IMR-90 (cell line): ENCODE measurements at regions not wholly inside any gene's neighbourhood (a gene's known extent, or its start where the extent isn't known, plus 50 kb on each side); places are given as distances from the start of the nearest gene placed in this dataset.

Experiments
- ATAC-seq: fragments of 200-7000 bp; cut with Tn5 transposase; 2 replicates; pipeline ENCODE4 v1.9.1; 2020; ENCODE audit warnings: low read depth, mild to moderate bottlenecking, moderate library complexity
- BruUV-seq: library from RNA; stranded (reverse); fragments of 400-500 nt; replicated peaks from 2 replicates; lab custom pipeline; 2021; lab: Mats Ljungman, UMichigan
- CTCF ChIA-PET: fragments of 300-600 bp; formaldehyde crosslinking; extraction: SDS; loops from one replicate; lab custom pipeline; 2021; ENCODE audit warnings: antibody characterized with exemption; lab: Yijun Ruan, JAX
- POLR2A ChIA-PET: fragments of 300-600 bp; sonication (Branson Sonifier 250); formaldehyde crosslinking; loops from one replicate; lab custom pipeline; 2022; ENCODE audit warnings: antibody characterized with exemption; ENCODE audit not compliant: unreplicated experiment; lab: Charles Lee
- DNase-seq: peaks from one replicate; pipeline ENCODE4 v3.0.0; 2013
- H2AFZ ChIP-seq: replicated peaks from 2 replicates; pipeline ENCODE3; 2013; ENCODE audit warnings: low read length, mild to moderate bottlenecking; ENCODE audit not compliant: poor library complexity
- H2AK5ac ChIP-seq: 2 replicates; pipeline ENCODE4 v1.6.1; 2013; ENCODE audit warnings: low read depth, low read length, inconsistent platforms
- H2AK9ac ChIP-seq: replicated peaks from 2 replicates; pipeline ENCODE3; 2013; ENCODE audit warnings: mild to moderate bottlenecking, low read depth, low read length, moderate library complexity; ENCODE audit not compliant: poor library complexity
- H2BK120ac ChIP-seq: 2 replicates; pipeline ENCODE4 v1.6.1; 2013; ENCODE audit warnings: low read depth, low read length, inconsistent platforms
- H2BK15ac ChIP-seq: 3 replicates; pipeline ENCODE4 v1.6.1; 2013; ENCODE audit warnings: low read depth, low read length, inconsistent platforms
- H2BK20ac ChIP-seq: 2 replicates; pipeline ENCODE4 v1.6.1; 2013; ENCODE audit warnings: low read depth, mild to moderate bottlenecking, inconsistent platforms, low read length, moderate library complexity
- H2BK5ac ChIP-seq: 2 replicates; pipeline ENCODE4 v1.6.1; 2013; ENCODE audit warnings: mild to moderate bottlenecking, low read depth, low read length, inconsistent platforms; ENCODE audit not compliant: poor library complexity, severe bottlenecking
- H3K14ac ChIP-seq: replicated peaks from 2 replicates; pipeline ENCODE4 v1.6.1; 2013; ENCODE audit warnings: low read depth, low read length, inconsistent platforms
- H3K18ac ChIP-seq: 2 replicates; pipeline ENCODE4 v1.6.1; 2013; ENCODE audit warnings: low read depth, low read length, control low read depth
- H3K23ac ChIP-seq: 2 replicates; pipeline ENCODE4 v1.6.1; 2013; ENCODE audit warnings: low read depth, low read length, inconsistent platforms
- H3K27ac ChIP-seq: 2 replicates; pipeline ENCODE4 v1.5.1; 2013; ENCODE audit warnings: mild to moderate bottlenecking, control low read depth, low read length; ENCODE audit not compliant: insufficient read depth
- H3K27me3 ChIP-seq: 2 replicates; pipeline ENCODE4 v1.6.1; 2013; ENCODE audit warnings: low read length; ENCODE audit not compliant: control insufficient read depth, insufficient read depth
- H3K36me3 ChIP-seq: 2 replicates; pipeline ENCODE4 v1.6.1; 2013; ENCODE audit warnings: low read length, mixed read lengths; ENCODE audit not compliant: control insufficient read depth, insufficient read depth
- H3K4ac ChIP-seq: 2 replicates; pipeline ENCODE4 v1.6.1; 2013; ENCODE audit warnings: low read depth, low read length, inconsistent platforms
- H3K4me1 ChIP-seq: 2 replicates; pipeline ENCODE4 v1.6.1; 2013; ENCODE audit warnings: low read length, mixed read lengths; ENCODE audit not compliant: control insufficient read depth, insufficient read depth
- H3K4me2 ChIP-seq: 2 replicates; pipeline ENCODE4 v1.6.1; 2013; ENCODE audit warnings: low read depth, mild to moderate bottlenecking, control low read depth, low read length, moderate library complexity
- H3K4me3 ChIP-seq: 2 replicates; pipeline ENCODE4 v1.5.1; 2013; ENCODE audit warnings: low read depth, mild to moderate bottlenecking, control low read depth, low read length, moderate library complexity; ENCODE audit not compliant: insufficient read depth
- H3K56ac ChIP-seq: 2 replicates; pipeline ENCODE4 v1.6.1; 2013; ENCODE audit warnings: low read length, inconsistent platforms; ENCODE audit not compliant: insufficient read depth; ENCODE audit errors: extremely low read depth
- H3K79me1 ChIP-seq, 2 experiments: 2 replicates each; pipeline ENCODE4 v1.6.1; 2013; ENCODE audit warnings: low read length in 2 of 2, inconsistent platforms in 1 of 2, low read depth in 1 of 2
- H3K9ac ChIP-seq: 2 replicates; pipeline ENCODE4 v1.6.1; 2013; ENCODE audit warnings: low read depth, low read length, control low read depth
- H3K9me1 ChIP-seq: 2 replicates; pipeline ENCODE4 v1.6.1; 2013; ENCODE audit warnings: low read length, inconsistent platforms; ENCODE audit not compliant: insufficient read depth
- H3K9me3 ChIP-seq: 2 replicates; pipeline ENCODE4 v1.6.1; 2013; ENCODE audit warnings: low read length; ENCODE audit not compliant: control insufficient read depth, insufficient read depth
- H4K20me1 ChIP-seq: 2 replicates; pipeline ENCODE4 v1.6.1; 2013; ENCODE audit warnings: low read length, inconsistent platforms; ENCODE audit not compliant: insufficient read depth
- H4K5ac ChIP-seq: 2 replicates; pipeline ENCODE4 v1.6.1; 2013; ENCODE audit warnings: mild to moderate bottlenecking, low read depth, low read length, control low read depth
- H4K8ac ChIP-seq, 2 experiments: 2 replicates each; pipeline ENCODE4 v1.6.1; 2013; ENCODE audit warnings: low read depth in 2 of 2, low read length in 2 of 2, control low read depth in 1 of 2, inconsistent platforms in 1 of 2
- H4K91ac ChIP-seq: 2 replicates; pipeline ENCODE4 v1.6.1; 2013; ENCODE audit warnings: low read depth, low read length, inconsistent platforms; ENCODE audit not compliant: insufficient read depth
- CEBPB ChIP-seq: IDR thresholded peaks from 2 replicates; pipeline ENCODE4 v1.6.1; 2012; ENCODE audit warnings: low read depth, low read length, improper control_type of control experiment
- CHD1 ChIP-seq: IDR thresholded peaks from 2 replicates; pipeline ENCODE4 v1.6.1; 2012; ENCODE audit warnings: low read depth, low read length, improper control_type of control experiment
- ELK1 ChIP-seq: fragments of 150-350 bp; IDR thresholded peaks from 2 replicates; pipeline ENCODE4 v1.6.1; 2016; ENCODE audit warnings: low read depth, mild to moderate bottlenecking, low read length, moderate library complexity, borderline replicate concordance
- FOS ChIP-seq: fragments of 150-350 bp; IDR thresholded peaks from 2 replicates; pipeline ENCODE4 v1.6.1; 2016; ENCODE audit warnings: low read depth, low read length
- MAFK ChIP-seq: IDR thresholded peaks from 2 replicates; pipeline ENCODE4 v1.6.1; 2012; ENCODE audit warnings: low read depth, low read length, improper control_type of control experiment
- MXI1 ChIP-seq: IDR thresholded peaks from 2 replicates; pipeline ENCODE4 v1.6.1; 2012; ENCODE audit warnings: low read depth, mild to moderate bottlenecking, low read length, moderate library complexity, borderline replicate concordance
- NFE2L2 ChIP-seq: fragments of 150-350 bp; IDR thresholded peaks from 2 replicates; pipeline ENCODE4 v1.6.1; 2016; ENCODE audit warnings: low read depth, mild to moderate bottlenecking, low read length
- POLR2A ChIP-seq: IDR thresholded peaks from 2 replicates; pipeline ENCODE4 v1.6.1; 2012; ENCODE audit warnings: mild to moderate bottlenecking, low read depth, low read length
- RAD21 ChIP-seq: IDR thresholded peaks from 2 replicates; pipeline ENCODE4 v1.6.1; 2012; ENCODE audit warnings: low read length, improper control_type of control experiment
- RCOR1 ChIP-seq: IDR thresholded peaks from 2 replicates; pipeline ENCODE4 v1.6.1; 2012; ENCODE audit warnings: mild to moderate bottlenecking, low read length, improper control_type of control experiment; ENCODE audit not compliant: insufficient replicate concordance
- RFX5 ChIP-seq: IDR thresholded peaks from 2 replicates; pipeline ENCODE4 v1.8.0; 2012; ENCODE audit warnings: low read depth, mild to moderate bottlenecking, low read length, moderate library complexity
- SMC3 ChIP-seq: fragments of 150-350 bp; IDR thresholded peaks from 2 replicates; pipeline ENCODE4 v1.6.1; 2016; ENCODE audit warnings: low read depth, mild to moderate bottlenecking, antibody characterized with exemption, low read length, moderate library complexity
- USF2 ChIP-seq: fragments of 150-350 bp; IDR thresholded peaks from 2 replicates; pipeline ENCODE4 v1.6.1; 2017; ENCODE audit warnings: mild to moderate bottlenecking, antibody characterized with exemption, low read length, low read depth
- WGBS, 2 experiments: methylation state at CpG; one replicate each; pipeline versions ENCODE4 v1.1.5 to v1.1.7; 2013; ENCODE audit warnings: missing lambda C conversion rate in 2 of 2; ENCODE audit not compliant: insufficient read length in 1 of 2; ENCODE audit errors: extremely low coverage in 2 of 2; 5-methylcytosine and 5-hydroxymethylcytosine counted together
- dilution Hi-C: fragments of 300-500 bp; cut with HindIII; formaldehyde crosslinking; loops from one replicate; pipeline ENCODE4 v1.14.3; 2018; ENCODE audit warnings: low sequenced_read_pairs; ENCODE audit not compliant: unreplicated experiment
- in situ Hi-C: fragments of 300-500 bp; cut with MboI; formaldehyde crosslinking; loops from 3 replicates; pipeline ENCODE4 v1.14.3; 2019; ENCODE audit warnings: low sequenced_read_pairs, inconsistent platforms, mixed read lengths
- intact Hi-C: fragments of 100-400 bp; cut with micrococcal nuclease; formaldehyde crosslinking; loops from 2 replicates; pipeline ENCODE4 v1.10.0; 2022
- TF ChIP-seq, protein P1 (sequence below): conservative IDR thresholded peaks from 2 replicates; pipeline ENCODE4 v1.5.1; 2012; ENCODE audit warnings: mild to moderate bottlenecking, low read depth, low read length, improper control_type of control experiment

GRCh38 chr1:209445576-209445975, 137.9 kb upstream of the CAMK1G start:
- no peak overlapping the region for H3K27ac ChIP-seq
- no peak overlapping the region for H3K4ac ChIP-seq
- H3K18ac ChIP-seq, result no peak overlapping the region
- no peak overlapping the region for H3K14ac ChIP-seq
- no peak overlapping the region for H3K23ac ChIP-seq
- H2BK20ac ChIP-seq, result no peak overlapping the region
- H3K4me3 ChIP-seq, result no peak overlapping the region
- H3K79me1 ChIP-seq, result no peaks in the 10 kb centered on the region
- no peak overlapping the region for H3K56ac ChIP-seq
- H2AK9ac ChIP-seq, result no peak overlapping the region
- CTCF ChIA-PET, result no interaction called here
- H4K5ac ChIP-seq, result no peak overlapping the region
- no peak overlapping the region for H2BK5ac ChIP-seq
- no peaks in the 10 kb centered on the region; the same call in 1 of the 2 replicates for H3K27me3 ChIP-seq
- no peaks in the 10 kb centered on the region for H3K9me3 ChIP-seq
- no peak overlapping the region for H3K9ac ChIP-seq
- intact Hi-C loops (no loop called here), in situ Hi-C loops (no loop called here), dilution Hi-C loops (no loop called here)
- H3K4me1 ChIP-seq, result no peaks in the 10 kb centered on the region
- H4K20me1 ChIP-seq, result no peaks in the 10 kb centered on the region
- no peak overlapping the region for H2BK15ac ChIP-seq
- no peak overlapping the region for H2BK120ac ChIP-seq
- ATAC-seq, result no peak
- no peaks in the 10 kb centered on the region for H3K36me3 ChIP-seq
- no peaks in the 10 kb centered on the region for H3K9me1 ChIP-seq
- no peak overlapping the region for H4K8ac ChIP-seq
- H2AK5ac ChIP-seq, result no peak overlapping the region
- no peak overlapping the region for H3K4me2 ChIP-seq
- DNase-seq, result no peak
- TF ChIP-seq MAFK, result no peak
- no peak for TF ChIP-seq RAD21
- no peak for TF ChIP-seq RCOR1
- TF ChIP-seq POLR2A, result no peak
- TF ChIP-seq CEBPB, result no peak
- TF ChIP-seq ELK1, result no peak
- TF ChIP-seq, protein P1, sequence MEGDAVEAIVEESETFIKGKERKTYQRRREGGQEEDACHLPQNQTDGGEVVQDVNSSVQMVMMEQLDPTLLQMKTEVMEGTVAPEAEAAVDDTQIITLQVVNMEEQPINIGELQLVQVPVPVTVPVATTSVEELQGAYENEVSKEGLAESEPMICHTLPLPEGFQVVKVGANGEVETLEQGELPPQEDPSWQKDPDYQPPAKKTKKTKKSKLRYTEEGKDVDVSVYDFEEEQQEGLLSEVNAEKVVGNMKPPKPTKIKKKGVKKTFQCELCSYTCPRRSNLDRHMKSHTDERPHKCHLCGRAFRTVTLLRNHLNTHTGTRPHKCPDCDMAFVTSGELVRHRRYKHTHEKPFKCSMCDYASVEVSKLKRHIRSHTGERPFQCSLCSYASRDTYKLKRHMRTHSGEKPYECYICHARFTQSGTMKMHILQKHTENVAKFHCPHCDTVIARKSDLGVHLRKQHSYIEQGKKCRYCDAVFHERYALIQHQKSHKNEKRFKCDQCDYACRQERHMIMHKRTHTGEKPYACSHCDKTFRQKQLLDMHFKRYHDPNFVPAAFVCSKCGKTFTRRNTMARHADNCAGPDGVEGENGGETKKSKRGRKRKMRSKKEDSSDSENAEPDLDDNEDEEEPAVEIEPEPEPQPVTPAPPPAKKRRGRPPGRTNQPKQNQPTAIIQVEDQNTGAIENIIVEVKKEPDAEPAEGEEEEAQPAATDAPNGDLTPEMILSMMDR, result no peak
- TF ChIP-seq FOS, result no peak
- no peak for TF ChIP-seq NFE2L2
- no peak for TF ChIP-seq RFX5
- no peak for TF ChIP-seq CHD1
- no peak for TF ChIP-seq MXI1
- TF ChIP-seq USF2, result no peak
- no peak for TF ChIP-seq SMC3
- H2AFZ ChIP-seq, result no peak overlapping the region
- BruUV-seq, result no TSS peak
- POLR2A ChIA-PET, result no interaction called here
- H4K91ac ChIP-seq, result no peak overlapping the region
- WGBS, 2 experiments, result no CpG with 5 or more reads among the region's 5 CpGs
